SK-N-SH (cell line): ENCODE measurements at regions not wholly inside any gene's neighbourhood (a gene's known extent, or its start where the extent isn't known, plus 50 kb on each side); places are given as distances from the start of the nearest gene placed in this dataset.

Experiments used
- CHD2 ChIP-seq: fragments of 150-350 bp; IDR thresholded peaks from 2 replicates; pipeline ENCODE4 v1.6.1; 2018; ENCODE audit warnings: low read length; ENCODE audit not compliant: partially characterized antibody
- CTCF ChIP-seq: fragments of 200-600 bp; sonication (generic); IDR thresholded peaks from 2 replicates; pipeline ENCODE4 v1.6.1; 2017; ENCODE audit warnings: antibody characterized with exemption, mild to moderate bottlenecking, moderate library complexity
- EP300 ChIP-seq, 2 experiments: IDR thresholded peaks; 2 replicates each; pipeline versions ENCODE4 v1.4.0 to v1.6.1; 2012; ENCODE audit warnings: borderline replicate concordance in 1 of 2, low read depth in 1 of 2, low read length in 1 of 2
- EZH2phosphoT487 ChIP-seq: fragments of 200-600 bp; sonication (generic); IDR thresholded peaks from 2 replicates; pipeline ENCODE4 v1.6.1; 2017; ENCODE audit warnings: low read depth, mixed run types, mild to moderate bottlenecking, antibody characterized with exemption, moderate library complexity, borderline replicate concordance
- JUND ChIP-seq: IDR thresholded peaks from 2 replicates; pipeline ENCODE4 v1.4.0; 2012
- MXI1 ChIP-seq: IDR thresholded peaks from 2 replicates; pipeline ENCODE4 v1.6.1; 2012; ENCODE audit warnings: mild to moderate bottlenecking, low read depth, low read length, improper control_type of control experiment
- NRF1 ChIP-seq: IDR thresholded peaks from 2 replicates; pipeline ENCODE4 v1.6.1; 2012; ENCODE audit warnings: low read depth, mild to moderate bottlenecking, low read length
- POLR2AphosphoS5 ChIP-seq: IDR thresholded peaks from 2 replicates; pipeline ENCODE4 v1.6.1; 2012; ENCODE audit warnings: low read depth, low read length
- RAD21 ChIP-seq: IDR thresholded peaks from 2 replicates; pipeline ENCODE4 v1.6.1; 2012; ENCODE audit warnings: mild to moderate bottlenecking, low read length
- RCOR1 ChIP-seq: fragments of 150-350 bp; IDR thresholded peaks from 2 replicates; pipeline ENCODE4 v1.6.1; 2017; ENCODE audit warnings: antibody characterized with exemption, low read length
- SIN3A ChIP-seq: IDR thresholded peaks from 2 replicates; pipeline ENCODE4 v1.6.1; 2012; ENCODE audit warnings: low read depth, mild to moderate bottlenecking, low read length, moderate library complexity, borderline replicate concordance
- TAF1 ChIP-seq: IDR thresholded peaks from 2 replicates; pipeline ENCODE4 v1.6.1; 2012; ENCODE audit warnings: low read depth, mild to moderate bottlenecking, low read length, moderate library complexity, borderline replicate concordance
- TF ChIP-seq, protein P1 (sequence below): IDR thresholded peaks from 2 replicates; pipeline ENCODE4 v1.6.1; 2012; ENCODE audit warnings: mild to moderate bottlenecking, low read depth, low read length, moderate library complexity

DNA sequence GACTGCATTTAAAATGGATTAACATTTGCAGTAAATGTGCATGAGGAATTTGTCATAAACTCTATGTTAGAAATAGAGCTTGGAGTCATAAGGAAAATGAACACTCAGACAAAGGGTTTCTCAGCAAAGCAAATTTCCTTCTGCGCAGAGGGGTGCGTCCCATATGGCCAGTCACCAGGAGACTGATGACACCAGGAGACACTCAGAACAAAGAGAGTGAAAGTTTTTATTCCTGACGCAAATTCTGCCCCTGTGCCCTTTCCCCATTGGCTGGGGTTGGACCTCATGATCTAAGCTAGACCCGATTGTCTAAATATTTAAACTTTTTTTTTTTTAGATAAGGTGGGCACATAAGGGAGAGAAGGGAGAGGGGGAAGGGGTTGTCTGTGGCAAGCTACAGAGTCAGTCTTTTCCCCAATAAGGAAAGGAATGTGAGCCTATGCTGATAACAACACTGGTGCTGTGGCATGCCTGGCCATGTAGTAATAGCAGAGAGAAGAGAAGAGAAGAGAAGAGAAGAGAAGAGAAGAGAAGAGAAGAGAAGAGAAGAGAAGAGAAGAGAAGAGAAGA is 202.0 kb downstream of the POM121L12 start:
- TF ChIP-seq CTCF (no peak), EZH2phosphoT487 (no peak), POLR2AphosphoS5 (no peak), RAD21 (no peak), EP300 (IDR thresholded peaks at IDR 0.05; ENCODE audit: borderline replicate concordance in 1 of 2, low read depth in 1 of 2, low read length in 1 of 2) (no peak), JUND (no peak), RCOR1 (no peak), TAF1 (no peak), MXI1 (no peak), SIN3A (no peak), CHD2 (no peak), NRF1 (no peak)
- TF ChIP-seq, protein P1, sequence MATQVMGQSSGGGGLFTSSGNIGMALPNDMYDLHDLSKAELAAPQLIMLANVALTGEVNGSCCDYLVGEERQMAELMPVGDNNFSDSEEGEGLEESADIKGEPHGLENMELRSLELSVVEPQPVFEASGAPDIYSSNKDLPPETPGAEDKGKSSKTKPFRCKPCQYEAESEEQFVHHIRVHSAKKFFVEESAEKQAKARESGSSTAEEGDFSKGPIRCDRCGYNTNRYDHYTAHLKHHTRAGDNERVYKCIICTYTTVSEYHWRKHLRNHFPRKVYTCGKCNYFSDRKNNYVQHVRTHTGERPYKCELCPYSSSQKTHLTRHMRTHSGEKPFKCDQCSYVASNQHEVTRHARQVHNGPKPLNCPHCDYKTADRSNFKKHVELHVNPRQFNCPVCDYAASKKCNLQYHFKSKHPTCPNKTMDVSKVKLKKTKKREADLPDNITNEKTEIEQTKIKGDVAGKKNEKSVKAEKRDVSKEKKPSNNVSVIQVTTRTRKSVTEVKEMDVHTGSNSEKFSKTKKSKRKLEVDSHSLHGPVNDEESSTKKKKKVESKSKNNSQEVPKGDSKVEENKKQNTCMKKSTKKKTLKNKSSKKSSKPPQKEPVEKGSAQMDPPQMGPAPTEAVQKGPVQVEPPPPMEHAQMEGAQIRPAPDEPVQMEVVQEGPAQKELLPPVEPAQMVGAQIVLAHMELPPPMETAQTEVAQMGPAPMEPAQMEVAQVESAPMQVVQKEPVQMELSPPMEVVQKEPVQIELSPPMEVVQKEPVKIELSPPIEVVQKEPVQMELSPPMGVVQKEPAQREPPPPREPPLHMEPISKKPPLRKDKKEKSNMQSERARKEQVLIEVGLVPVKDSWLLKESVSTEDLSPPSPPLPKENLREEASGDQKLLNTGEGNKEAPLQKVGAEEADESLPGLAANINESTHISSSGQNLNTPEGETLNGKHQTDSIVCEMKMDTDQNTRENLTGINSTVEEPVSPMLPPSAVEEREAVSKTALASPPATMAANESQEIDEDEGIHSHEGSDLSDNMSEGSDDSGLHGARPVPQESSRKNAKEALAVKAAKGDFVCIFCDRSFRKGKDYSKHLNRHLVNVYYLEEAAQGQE = no peak
